ENCODE measurements at regions not wholly inside any gene's neighbourhood (a gene's known extent, or its start where the extent isn't known, plus 50 kb on each side); places are given as distances from the start of the nearest gene placed in this dataset.

- DNase-seq (ENCODE audit: low read depth), result no peak
- H3K4me3 ChIP-seq (ENCODE audit: low read depth, low read length), result no peak overlapping the region
- TF ChIP-seq, protein P1, sequence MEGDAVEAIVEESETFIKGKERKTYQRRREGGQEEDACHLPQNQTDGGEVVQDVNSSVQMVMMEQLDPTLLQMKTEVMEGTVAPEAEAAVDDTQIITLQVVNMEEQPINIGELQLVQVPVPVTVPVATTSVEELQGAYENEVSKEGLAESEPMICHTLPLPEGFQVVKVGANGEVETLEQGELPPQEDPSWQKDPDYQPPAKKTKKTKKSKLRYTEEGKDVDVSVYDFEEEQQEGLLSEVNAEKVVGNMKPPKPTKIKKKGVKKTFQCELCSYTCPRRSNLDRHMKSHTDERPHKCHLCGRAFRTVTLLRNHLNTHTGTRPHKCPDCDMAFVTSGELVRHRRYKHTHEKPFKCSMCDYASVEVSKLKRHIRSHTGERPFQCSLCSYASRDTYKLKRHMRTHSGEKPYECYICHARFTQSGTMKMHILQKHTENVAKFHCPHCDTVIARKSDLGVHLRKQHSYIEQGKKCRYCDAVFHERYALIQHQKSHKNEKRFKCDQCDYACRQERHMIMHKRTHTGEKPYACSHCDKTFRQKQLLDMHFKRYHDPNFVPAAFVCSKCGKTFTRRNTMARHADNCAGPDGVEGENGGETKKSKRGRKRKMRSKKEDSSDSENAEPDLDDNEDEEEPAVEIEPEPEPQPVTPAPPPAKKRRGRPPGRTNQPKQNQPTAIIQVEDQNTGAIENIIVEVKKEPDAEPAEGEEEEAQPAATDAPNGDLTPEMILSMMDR (IDR thresholded peaks at IDR 0.05; ENCODE audit: insufficient read depth, low read depth, low read length), result no peak
Observed at GRCh38 chr2:17271416-17271815, 246.8 kb downstream of the RAD51AP2 start.

GRCh38 chr2:17270894-17271293 is 247.3 kb downstream of the RAD51AP2 start:
- no peak for DNase-seq (ENCODE audit: low read depth)
- TF ChIP-seq, protein P1 (IDR thresholded peaks at IDR 0.05; ENCODE audit: insufficient read depth, low read depth, low read length), result no peak
- H3K4me3 ChIP-seq (ENCODE audit: low read depth, low read length), result no peak overlapping the region

GRCh38 chr2:17263570-17263968 is 254.7 kb downstream of the RAD51AP2 start:
- H3K4me3 ChIP-seq (ENCODE audit: low read depth, low read length), result no peak overlapping the region
- TF ChIP-seq, protein P1 (IDR thresholded peaks at IDR 0.05; ENCODE audit: insufficient read depth, low read depth, low read length), result no peak
- no peak for DNase-seq (ENCODE audit: low read depth)

GRCh38 chr2:17262854-17263569 is 255.2 kb downstream of the RAD51AP2 start:
- no peak overlapping the region for H3K4me3 ChIP-seq (ENCODE audit: low read depth, low read length)
- DNase-seq (ENCODE audit: low read depth), result no peak
- TF ChIP-seq, protein P1 (IDR thresholded peaks at IDR 0.05; ENCODE audit: insufficient read depth, low read depth, low read length), result no peak

GRCh38 chr2:17259613-17260012 is 258.6 kb downstream of the RAD51AP2 start:
- DNase-seq (ENCODE audit: low read depth), result no peak
- no peak overlapping the region for H3K4me3 ChIP-seq (ENCODE audit: low read depth, low read length)
- TF ChIP-seq, protein P1 (IDR thresholded peaks at IDR 0.05; ENCODE audit: insufficient read depth, low read depth, low read length), result no peak

- no peak for DNase-seq (ENCODE audit: low read depth)
- H3K4me3 ChIP-seq (ENCODE audit: low read depth, low read length), result no peak overlapping the region
- TF ChIP-seq, protein P1 (IDR thresholded peaks at IDR 0.05; ENCODE audit: insufficient read depth, low read depth, low read length), result no peak
Observed at GRCh38 chr2:17258861-17259260, 259.4 kb downstream of the RAD51AP2 start.

All from fibroblast of villous mesenchyme (primary cell).